Liver (tissue), 7 donors: ENCODE measurements at regions not wholly inside any gene's neighbourhood (a gene's known extent, or its start where the extent isn't known, plus 50 kb on each side); places are given as distances from the start of the nearest gene placed in this dataset.
"Not testable (repeated sequence)": the region's sequence is repeated elsewhere in the genome, so short reads cannot be mapped to it uniquely, and the experiment has no call there.

Experiments
- DNase-seq: peaks from one replicate; pipeline ENCODE4 v3.0.0-alpha.2; 2017; ENCODE audit warnings: low spot score
- H3K27ac ChIP-seq, 2 donors: one replicate each; pipeline ENCODE4 v1.7.0; 2013; ENCODE audit warnings: inconsistent platforms in 2 of 2, low read length in 2 of 2, control low read depth in 1 of 2, low read depth in 1 of 2, mild to moderate bottlenecking in 1 of 2
- H3K27me3 ChIP-seq, 4 donors: one replicate each; pipeline versions ENCODE4 v1.6.1 to v1.7.0; 2013; ENCODE audit warnings: low read length in 3 of 4, inconsistent platforms in 1 of 4, mild to moderate bottlenecking in 1 of 4, moderate library complexity in 1 of 4; ENCODE audit not compliant: control insufficient read depth in 4 of 4, insufficient read depth in 4 of 4
- H3K36me3 ChIP-seq, 4 donors: one replicate each; pipeline versions ENCODE4 v1.6.1 to v1.7.0; 2013; ENCODE audit warnings: low read length in 3 of 4, mild to moderate bottlenecking in 3 of 4, low read depth in 1 of 4, moderate library complexity in 1 of 4; ENCODE audit not compliant: control insufficient read depth in 4 of 4, insufficient read depth in 3 of 4
- H3K4me1 ChIP-seq, 4 donors: one replicate each; pipeline versions ENCODE4 v1.6.1 to v1.7.0; 2013; ENCODE audit warnings: low read length in 3 of 4, mild to moderate bottlenecking in 3 of 4, moderate library complexity in 1 of 4; ENCODE audit not compliant: control insufficient read depth in 4 of 4, insufficient read depth in 4 of 4
- H3K4me3 ChIP-seq, 3 donors: one replicate each; pipeline versions ENCODE4 v1.6.1 to v1.7.0; 2013; ENCODE audit warnings: low read length in 3 of 3, control low read depth in 1 of 3, low read depth in 1 of 3, mild to moderate bottlenecking in 1 of 3
- H3K9ac ChIP-seq, 2 donors: one replicate each; pipeline ENCODE4 v1.7.0; 2013; ENCODE audit warnings: low read length in 2 of 2, mild to moderate bottlenecking in 2 of 2, moderate library complexity in 2 of 2, control low read depth in 1 of 2, low read depth in 1 of 2
- H3K9me3 ChIP-seq, 4 donors: one replicate each; pipeline versions ENCODE4 v1.6.1 to v1.7.0; 2013; ENCODE audit warnings: low read length in 3 of 4; ENCODE audit not compliant: control insufficient read depth in 4 of 4
- EGR1 ChIP-seq, 2 donors: IDR thresholded peaks; 2 replicates each; pipeline ENCODE4 v1.6.1; 2016 to 2018; ENCODE audit warnings: antibody characterized with exemption in 2 of 2, low read depth in 2 of 2
- FOXA1 ChIP-seq: IDR thresholded peaks from 2 replicates; pipeline ENCODE4 v1.6.1; 2016; ENCODE audit warnings: antibody characterized with exemption
- FOXA2 ChIP-seq: IDR thresholded peaks from 2 replicates; pipeline ENCODE4 v1.6.1; 2016; ENCODE audit warnings: antibody characterized with exemption
- HNF4A ChIP-seq, 2 donors: conservative IDR thresholded peaks; 2 replicates each; pipeline ENCODE4 v1.6.1; 2016; ENCODE audit warnings: antibody characterized with exemption in 2 of 2, mild to moderate bottlenecking in 2 of 2
- HNF4G ChIP-seq: IDR thresholded peaks from 2 replicates; pipeline ENCODE4 v1.6.1; 2016; ENCODE audit warnings: antibody characterized with exemption
- JUND ChIP-seq, 2 donors: IDR thresholded peaks; 2 replicates each; pipeline ENCODE4 v1.6.1; 2016; ENCODE audit warnings: antibody characterized with exemption in 2 of 2
- NR2F2 ChIP-seq: IDR thresholded peaks from 2 replicates; pipeline ENCODE4 v1.6.1; 2016; ENCODE audit warnings: antibody characterized with exemption
- RAD21 ChIP-seq, 2 donors: IDR thresholded peaks; 2 replicates each; pipeline ENCODE4 v1.6.1; 2016; ENCODE audit warnings: antibody characterized with exemption in 2 of 2, mild to moderate bottlenecking in 2 of 2
- RXRA ChIP-seq, 2 donors: IDR thresholded peaks; 2 replicates each; pipeline ENCODE4 v1.6.1; 2017 to 2018; ENCODE audit warnings: antibody characterized with exemption in 2 of 2, mild to moderate bottlenecking in 1 of 2
- SP1 ChIP-seq: IDR thresholded peaks from 2 replicates; pipeline ENCODE4 v1.6.1; 2018; ENCODE audit warnings: antibody characterized with exemption, mild to moderate bottlenecking
- TAF1 ChIP-seq: conservative IDR thresholded peaks from 2 replicates; pipeline ENCODE4 v1.6.1; 2016; ENCODE audit warnings: antibody characterized with exemption, mild to moderate bottlenecking
- YY1 ChIP-seq: IDR thresholded peaks from 2 replicates; pipeline ENCODE4 v1.6.1; 2016; ENCODE audit warnings: antibody characterized with exemption, mild to moderate bottlenecking
- WGBS: extraction: QIAGEN DNeasy Blood & Tissue Kit; methylation state at CpG from one replicate; pipeline ENCODE4 v1.1.7; 2013; 5-methylcytosine and 5-hydroxymethylcytosine counted together
- TF ChIP-seq, protein P1 (sequence below): IDR thresholded peaks from 2 replicates; pipeline ENCODE4 v1.6.1; 2016; ENCODE audit warnings: antibody characterized with exemption
- TF ChIP-seq, protein P2 (sequence below): IDR thresholded peaks from 2 replicates; pipeline ENCODE4 v1.6.1; 2016; ENCODE audit warnings: antibody characterized with exemption
- TF ChIP-seq, protein P3 (sequence below): IDR thresholded peaks from 2 replicates; pipeline ENCODE4 v1.6.1; 2016; ENCODE audit warnings: antibody characterized with exemption
- donor health status: healthy.
- donor health status: healthy.
- donor health status: healthy.
- donor health status: healthy.

DNA sequence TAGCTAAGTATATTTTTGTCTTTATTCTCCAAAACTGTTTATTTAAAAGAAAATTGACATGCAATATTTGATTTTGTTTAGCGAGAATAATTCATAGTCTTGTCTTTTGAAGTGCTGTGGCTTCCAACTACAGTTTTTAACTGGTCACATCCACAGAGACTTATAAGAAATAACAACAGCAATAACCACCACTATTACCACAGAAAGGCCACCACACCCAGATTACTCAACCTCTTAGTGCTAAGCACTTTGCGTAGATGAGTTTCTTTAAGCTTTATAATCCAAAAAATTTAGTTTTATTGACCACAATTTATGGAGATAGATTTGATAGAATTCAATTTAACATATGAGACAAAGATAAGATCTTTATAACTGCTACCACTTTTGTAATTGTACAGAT lies 468.4 kb upstream of the UBE2E2 start:
- no peaks in the 10 kb centered on the region for H3K9me3 ChIP-seq
- H3K4me3 ChIP-seq, result no peak overlapping the region
- H3K27ac ChIP-seq, result no peak overlapping the region
- 79% methylated on average over 2 of the region's 2 CpGs for WGBS
- no peaks in the 10 kb centered on the region for H3K4me1 ChIP-seq
- no peak for DNase-seq
- TF ChIP-seq RAD21 (IDR thresholded peaks at IDR 0.05) (no peak), RXRA (IDR thresholded peaks at IDR 0.05) (no peak), FOXA1 (no peak), HNF4A (conservative IDR thresholded peaks at IDR 0.05) (no peak), FOXA2 (no peak), JUND (IDR thresholded peaks at IDR 0.05) (no peak), TAF1 (no peak), EGR1 (IDR thresholded peaks at IDR 0.05; ENCODE audit: low read depth in 2 of 2) (no peak), SP1 (no peak), HNF4G (no peak)
- TF ChIP-seq, protein P1, sequence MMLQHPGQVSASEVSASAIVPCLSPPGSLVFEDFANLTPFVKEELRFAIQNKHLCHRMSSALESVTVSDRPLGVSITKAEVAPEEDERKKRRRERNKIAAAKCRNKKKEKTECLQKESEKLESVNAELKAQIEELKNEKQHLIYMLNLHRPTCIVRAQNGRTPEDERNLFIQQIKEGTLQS, result no peak
- TF ChIP-seq, protein P2, sequence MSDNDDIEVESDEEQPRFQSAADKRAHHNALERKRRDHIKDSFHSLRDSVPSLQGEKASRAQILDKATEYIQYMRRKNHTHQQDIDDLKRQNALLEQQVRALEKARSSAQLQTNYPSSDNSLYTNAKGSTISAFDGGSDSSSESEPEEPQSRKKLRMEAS, result no peak
- TF ChIP-seq, protein P3, sequence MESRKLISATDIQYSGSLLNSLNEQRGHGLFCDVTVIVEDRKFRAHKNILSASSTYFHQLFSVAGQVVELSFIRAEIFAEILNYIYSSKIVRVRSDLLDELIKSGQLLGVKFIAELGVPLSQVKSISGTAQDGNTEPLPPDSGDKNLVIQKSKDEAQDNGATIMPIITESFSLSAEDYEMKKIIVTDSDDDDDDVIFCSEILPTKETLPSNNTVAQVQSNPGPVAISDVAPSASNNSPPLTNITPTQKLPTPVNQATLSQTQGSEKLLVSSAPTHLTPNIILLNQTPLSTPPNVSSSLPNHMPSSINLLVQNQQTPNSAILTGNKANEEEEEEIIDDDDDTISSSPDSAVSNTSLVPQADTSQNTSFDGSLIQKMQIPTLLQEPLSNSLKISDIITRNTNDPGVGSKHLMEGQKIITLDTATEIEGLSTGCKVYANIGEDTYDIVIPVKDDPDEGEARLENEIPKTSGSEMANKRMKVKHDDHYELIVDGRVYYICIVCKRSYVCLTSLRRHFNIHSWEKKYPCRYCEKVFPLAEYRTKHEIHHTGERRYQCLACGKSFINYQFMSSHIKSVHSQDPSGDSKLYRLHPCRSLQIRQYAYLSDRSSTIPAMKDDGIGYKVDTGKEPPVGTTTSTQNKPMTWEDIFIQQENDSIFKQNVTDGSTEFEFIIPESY, result no peak
- H3K27me3 ChIP-seq, result no peaks in the 10 kb centered on the region
- no peaks in the 10 kb centered on the region for H3K36me3 ChIP-seq
- H3K9ac ChIP-seq, result no peak overlapping the region

DNA sequence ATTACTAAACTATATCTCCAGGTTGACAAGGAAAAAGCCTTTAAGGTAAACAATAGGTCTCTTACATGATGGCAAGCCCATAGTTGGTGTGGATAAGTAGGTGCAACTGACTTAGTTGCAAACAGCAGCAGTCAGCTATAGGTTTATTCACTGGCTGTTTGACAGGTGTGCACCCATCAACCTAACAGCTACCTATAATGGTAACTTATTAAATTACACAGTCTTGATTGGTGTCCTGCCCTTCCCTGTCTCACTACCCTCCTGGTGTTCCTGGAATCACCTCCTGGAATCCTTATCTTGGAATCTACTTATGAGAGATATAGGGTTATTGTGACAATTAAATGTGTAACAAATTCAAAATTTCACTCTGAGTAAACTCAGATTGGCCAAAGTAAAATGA lies 467.8 kb upstream of the UBE2E2 start:
- Histone ChIP-seq H3K36me3 (no peaks in the 10 kb centered on the region), H3K27ac (no peak overlapping the region), H3K9me3 (no peaks in the 10 kb centered on the region), H3K4me3 (no peak overlapping the region), H3K27me3 (no peaks in the 10 kb centered on the region), H3K9ac (no peak overlapping the region), H3K4me1 (no peaks in the 10 kb centered on the region)
- no peak for DNase-seq
- TF ChIP-seq HNF4G (no peak), JUND (IDR thresholded peaks at IDR 0.05) (no peak), YY1 (no peak), NR2F2 (no peak), TAF1 (no peak), HNF4A (conservative IDR thresholded peaks at IDR 0.05) (no peak), RAD21 (IDR thresholded peaks at IDR 0.05) (no peak), RXRA (IDR thresholded peaks at IDR 0.05) (no peak), FOXA1 (no peak)
- TF ChIP-seq, protein P2, result no peak

DNA sequence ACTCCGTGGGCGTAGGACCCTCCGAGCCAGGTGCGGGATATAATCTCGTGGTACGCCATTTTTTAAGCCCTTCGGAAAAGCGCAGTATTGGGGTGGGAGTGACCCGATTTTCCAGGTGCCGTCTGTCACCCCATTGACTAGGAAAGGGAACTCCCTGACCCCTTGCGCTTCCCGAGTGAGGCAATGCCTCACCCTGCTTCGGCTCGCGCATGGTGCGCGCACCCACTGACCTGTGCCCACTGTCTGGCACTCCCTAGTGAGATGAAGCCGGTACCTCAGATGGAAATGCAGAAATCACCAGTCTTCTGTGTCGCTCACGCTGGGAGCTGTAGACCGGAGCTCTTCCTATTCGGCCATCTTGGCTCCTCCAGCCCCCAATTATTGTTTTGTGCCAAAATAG lies 459.7 kb upstream of the UBE2E2 start:
- H3K4me1 ChIP-seq, H3K27ac ChIP-seq, H3K27me3 ChIP-seq, H3K9me3 ChIP-seq, DNase-seq, H3K9ac ChIP-seq, H3K4me3 ChIP-seq, H3K36me3 ChIP-seq: not testable (repeated sequence)
- 78% methylated on average over 22 of the region's 22 CpGs for WGBS
